Sigmoid colon (tissue), 4 donors: ENCODE measurements at regions not wholly inside any gene's neighbourhood (a gene's known extent, or its start where the extent isn't known, plus 50 kb on each side); places are given as distances from the start of the nearest gene placed in this dataset.

Experiments
- CTCF ChIP-seq, 4 experiments: fragments of 450-650 bp in 3 of 4; fragments of 200-600 bp in 1 of 4; IDR thresholded peaks; one replicate each; pipeline ENCODE4 v1.5.1; 2016 to 2019; ENCODE audit warnings: antibody characterized with exemption in 4 of 4, mild to moderate bottlenecking in 3 of 4, moderate library complexity in 2 of 4
- EP300 ChIP-seq, 4 donors: sonication (generic); formaldehyde crosslinking; IDR thresholded peaks; one replicate each; pipeline ENCODE4 v1.6.1; 2017; ENCODE audit warnings: antibody characterized with exemption in 4 of 4
- POLR2AphosphoS5 ChIP-seq, 4 donors: sonication (generic); formaldehyde crosslinking; IDR thresholded peaks; one replicate each; pipeline ENCODE4 v1.6.1; 2017; ENCODE audit warnings: antibody characterized with exemption in 4 of 4

GRCh38 chr6:47165918-47166317 lies 123.8 kb upstream of the ADGRF1 start:
- no peak for TF ChIP-seq EP300 (IDR thresholded peaks at IDR 0.05)
- no peak for TF ChIP-seq CTCF (IDR thresholded peaks at IDR 0.05)
- no peak for TF ChIP-seq POLR2AphosphoS5 (IDR thresholded peaks at IDR 0.05)
